Hematopoietic multipotent progenitor cell treated with erythropoietin and hydrocortisone succinate and interleukin-3 and kit ligand, for 6 days (in vitro differentiated cells): ENCODE measurements at regions not wholly inside any gene's neighbourhood (a gene's known extent, or its start where the extent isn't known, plus 50 kb on each side); places are given as distances from the start of the nearest gene placed in this dataset.
"Not testable (repeated sequence)": the region's sequence is repeated elsewhere in the genome, so short reads cannot be mapped to it uniquely, and the experiment has no call there.

Experiments used
- DNase-seq: peaks from one replicate; pipeline ENCODE4 v3.0.0-alpha.2; 2015

- DNase-seq: no peak
These were observed 1035.6 kb upstream of the MIR17HG start for GRCh38 chr13:90311929-90312328.

GRCh38 chr13:90315061-90315460, 1032.4 kb upstream of the MIR17HG start:
- DNase-seq: no peak

DNA sequence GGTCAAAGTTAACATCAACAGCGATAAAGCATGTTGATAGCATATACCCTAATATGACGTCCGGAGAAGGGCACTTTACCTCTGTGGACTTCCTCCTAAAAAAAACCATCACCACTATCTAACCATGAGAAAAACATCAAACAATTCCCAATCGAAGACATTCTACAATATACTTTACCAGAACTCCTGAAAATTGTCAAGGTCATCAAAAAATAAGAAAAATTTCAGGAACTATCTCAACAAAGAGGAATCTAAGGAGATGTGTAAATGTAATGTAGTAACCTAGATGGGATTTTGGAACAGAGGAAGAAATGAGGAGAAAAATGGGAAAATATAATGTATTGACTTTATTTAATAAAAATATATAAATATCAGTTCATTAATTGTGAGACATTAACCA, 1026.8 kb upstream of the MIR17HG start:
- DNase-seq: no peak

- DNase-seq: no peak
These were observed 1026.1 kb upstream of the MIR17HG start for GRCh38 chr13:90321281-90321931.

GRCh38 chr13:90329641-90330040, 1017.8 kb upstream of the MIR17HG start:
- no peak for DNase-seq

DNA sequence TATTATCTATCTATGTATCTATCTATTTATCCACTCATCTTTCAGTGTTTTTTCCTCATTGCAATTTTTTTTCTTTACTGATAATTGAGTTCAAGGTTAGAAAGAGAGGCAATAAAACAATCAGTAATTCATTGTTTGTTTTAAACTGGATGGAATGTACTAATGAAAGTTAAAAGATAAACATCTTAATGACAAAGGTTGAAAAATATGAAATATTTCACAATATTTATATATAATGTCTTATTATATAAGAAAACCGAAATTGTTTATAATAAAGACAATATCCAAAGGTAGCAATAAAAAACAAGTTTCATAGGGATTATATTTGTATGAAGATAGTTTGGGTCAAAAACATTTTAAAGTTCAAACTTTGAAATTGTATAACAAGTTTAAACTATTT, 1015.5 kb upstream of the MIR17HG start:
- no peak for DNase-seq

- DNase-seq: no peak
These were observed 1011.0 kb upstream of the MIR17HG start for GRCh38 chr13:90336507-90336906.

GRCh38 chr13:90341348-90341747, 1006.1 kb upstream of the MIR17HG start:
- not testable (repeated sequence) for DNase-seq

GRCh38 chr13:90348477-90349136, 998.9 kb upstream of the MIR17HG start:
- not testable (repeated sequence) for DNase-seq

DNA sequence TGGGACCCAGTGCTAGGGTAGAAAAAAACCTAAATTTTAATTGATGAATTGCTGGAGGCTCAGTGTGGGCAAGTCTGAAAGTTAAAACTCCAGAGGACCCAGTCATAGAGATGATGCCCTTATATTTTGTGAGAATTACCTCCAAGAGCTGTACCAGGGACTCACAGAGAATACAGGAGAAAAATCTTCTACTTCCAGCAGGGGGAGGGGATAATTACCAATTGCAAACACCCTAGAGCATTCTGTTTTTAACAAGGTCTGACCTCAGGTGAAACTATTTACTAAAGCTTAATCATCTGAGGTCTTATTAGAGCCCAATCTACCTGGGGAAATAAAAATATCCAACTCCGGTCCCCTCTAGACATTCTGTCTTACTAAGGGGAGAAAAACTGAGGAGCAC, 994.7 kb upstream of the MIR17HG start:
- no peak for DNase-seq

- no peak for DNase-seq
These were observed 992.2 kb upstream of the MIR17HG start for GRCh38 chr13:90355162-90355751.

- no peak for DNase-seq
These were observed 986.7 kb upstream of the MIR17HG start for GRCh38 chr13:90360785-90361184.

DNA sequence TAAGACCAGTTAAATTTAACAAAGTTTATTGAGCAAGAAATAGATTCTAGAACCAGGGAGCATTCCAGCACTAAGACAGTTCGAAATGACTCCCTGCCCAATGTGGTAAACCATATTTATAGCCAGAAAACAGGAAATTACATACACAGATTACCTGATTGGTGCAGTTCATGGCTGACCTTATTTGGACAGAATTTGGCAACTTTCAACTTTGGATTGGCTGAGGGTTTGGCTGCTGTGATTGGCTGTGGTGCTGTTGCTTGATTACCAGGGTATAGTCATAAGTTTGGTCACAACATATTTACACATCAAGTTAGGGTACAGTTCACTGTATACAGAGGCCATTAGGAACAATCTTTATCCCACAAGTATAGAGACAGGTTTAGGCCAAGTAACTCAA, 984.8 kb upstream of the MIR17HG start:
- no peak for DNase-seq

GRCh38 chr13:90365130-90365529, 982.4 kb upstream of the MIR17HG start:
- no peak for DNase-seq

- DNase-seq: no peak
These were observed 973.3 kb upstream of the MIR17HG start for GRCh38 chr13:90374168-90374567.

DNA sequence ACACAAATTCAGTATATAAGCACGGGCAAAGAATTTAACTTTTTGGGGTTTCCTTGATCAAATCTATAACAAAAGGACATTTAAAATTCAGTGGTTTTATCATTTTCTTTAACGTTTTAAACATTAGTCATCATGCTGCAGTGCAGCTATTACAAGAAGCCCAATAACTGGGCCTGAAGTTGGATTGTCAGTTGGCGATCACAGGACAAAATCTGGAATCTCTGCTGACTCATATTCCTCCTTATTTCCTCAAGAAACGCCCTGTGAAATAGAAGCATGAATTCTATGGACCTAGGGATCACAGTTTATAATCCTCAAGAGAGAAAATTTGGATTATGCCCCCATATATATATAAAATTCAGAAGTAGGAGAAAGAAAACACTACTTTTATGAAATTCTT, 971.6 kb upstream of the MIR17HG start:
- no peak for DNase-seq

DNA sequence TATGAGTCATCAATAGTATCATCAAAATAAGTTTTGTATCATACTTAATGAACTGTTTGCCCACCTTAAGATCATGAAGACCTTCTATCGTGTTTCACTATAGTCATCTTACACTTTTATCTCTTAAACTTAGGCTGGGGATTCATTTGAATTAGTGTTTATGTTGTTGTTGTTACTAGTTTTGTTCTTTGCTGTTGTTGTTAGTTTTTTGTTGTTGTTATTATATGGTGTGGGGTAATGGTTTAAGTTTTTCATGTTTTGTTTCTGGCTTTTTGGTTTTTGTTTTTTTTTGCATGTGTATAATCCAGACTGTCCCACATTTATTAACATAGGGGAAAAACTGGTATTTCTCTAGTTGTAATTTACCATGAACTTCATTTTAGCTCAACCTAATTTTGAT, 965.1 kb upstream of the MIR17HG start:
- DNase-seq: no peak

DNA sequence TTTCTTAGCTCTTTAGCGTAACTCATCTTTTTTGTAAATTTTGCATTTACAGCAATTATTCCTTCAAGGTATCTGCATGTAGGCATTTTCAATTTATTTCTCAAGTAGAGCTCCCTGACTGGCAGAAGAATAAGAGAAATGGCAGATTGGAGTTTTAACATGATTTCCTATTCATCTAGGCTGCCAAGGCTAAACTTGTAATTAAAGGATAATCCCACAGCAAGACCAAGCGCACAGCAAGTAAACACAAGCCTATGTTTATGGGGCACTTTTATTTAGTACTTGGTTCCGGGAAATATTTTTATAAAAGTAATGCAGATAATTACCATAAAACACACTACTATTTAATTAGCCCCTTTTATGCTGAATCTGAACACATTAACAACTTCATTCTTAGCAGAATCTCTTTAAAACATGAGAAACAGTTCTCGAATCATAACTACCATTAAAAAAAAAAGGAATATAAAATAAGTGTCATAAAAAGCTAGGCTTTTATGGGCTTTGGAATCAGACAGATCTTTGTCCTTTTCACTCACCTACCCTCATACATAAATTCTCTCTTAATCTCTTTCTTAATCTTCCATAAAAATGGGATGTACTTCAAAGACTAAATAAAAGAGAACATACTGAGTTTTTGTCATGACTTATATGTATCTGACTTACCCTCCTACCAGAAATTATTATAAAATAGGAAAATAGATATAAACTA, 961.6 kb upstream of the MIR17HG start:
- no peak for DNase-seq

DNA sequence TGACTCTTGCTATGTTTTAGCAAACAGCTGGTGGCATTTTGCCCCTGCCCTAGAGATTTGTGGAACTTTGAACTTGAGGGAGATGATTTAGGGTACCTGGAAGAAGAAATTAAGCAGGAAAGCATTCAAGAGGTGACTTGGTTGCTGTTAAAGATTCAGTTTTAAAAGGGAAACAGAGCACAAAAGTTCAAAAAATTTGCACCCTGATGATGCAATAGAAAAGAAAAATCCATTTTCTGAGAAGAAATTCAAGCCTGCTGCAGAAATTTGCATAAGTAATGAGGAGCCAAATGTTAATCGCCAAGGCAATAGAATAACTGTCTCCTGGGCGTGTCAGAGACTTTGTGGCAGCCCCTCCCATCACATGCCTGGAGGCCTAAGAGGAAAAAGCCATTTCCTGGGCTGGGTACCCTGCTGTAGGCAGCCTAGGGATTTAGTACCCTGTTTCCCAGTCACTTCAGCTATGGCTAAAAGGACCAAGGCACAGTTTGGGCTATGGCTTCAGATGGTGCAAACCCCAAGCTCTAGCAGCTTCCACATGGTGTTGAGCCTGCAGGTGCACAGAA, 958.5 kb upstream of the MIR17HG start:
- no peak for DNase-seq

DNA sequence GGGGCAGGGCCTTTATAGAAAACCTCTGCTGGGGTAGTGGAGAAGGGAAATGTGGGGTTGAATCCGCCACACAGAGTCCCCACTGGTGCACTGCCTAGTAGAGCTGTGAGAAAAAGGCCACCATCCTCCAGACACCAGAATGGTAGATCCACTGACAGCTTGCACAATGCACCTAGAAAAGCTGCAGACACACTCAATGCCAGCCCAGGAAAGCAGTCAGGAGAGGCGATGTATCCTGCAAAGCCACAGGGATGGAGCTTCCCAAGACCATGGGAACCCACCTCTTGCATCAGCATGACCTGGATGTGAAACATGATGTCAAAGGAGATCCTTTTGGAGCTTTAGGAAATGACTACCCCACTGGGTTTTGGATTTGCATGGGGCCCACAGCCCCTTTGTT, 958.0 kb upstream of the MIR17HG start:
- DNase-seq: no peak

GRCh38 chr13:90393408-90393807, 954.1 kb upstream of the MIR17HG start:
- no peak for DNase-seq

DNA sequence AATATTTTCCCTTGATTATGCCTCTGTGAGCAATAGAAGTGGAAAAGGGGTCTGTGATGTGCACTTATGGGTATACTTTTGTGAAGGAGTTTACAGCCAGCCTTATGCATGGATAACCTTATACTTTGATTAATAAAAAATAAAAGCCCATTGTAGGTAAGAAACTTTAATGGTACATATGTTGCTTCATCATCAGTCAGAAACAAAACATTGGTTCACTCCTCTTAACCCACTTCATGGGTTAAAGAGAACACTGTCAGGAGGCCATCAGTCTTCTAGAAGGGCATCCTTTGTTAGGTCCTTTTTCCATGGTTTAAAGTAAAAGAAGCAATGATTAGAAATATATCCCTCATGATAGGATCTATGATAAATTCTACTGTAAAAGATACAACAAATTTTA, 952.1 kb upstream of the MIR17HG start:
- no peak for DNase-seq

- DNase-seq: no peak
These were observed 951.6 kb upstream of the MIR17HG start for GRCh38 chr13:90395846-90396245.

DNA sequence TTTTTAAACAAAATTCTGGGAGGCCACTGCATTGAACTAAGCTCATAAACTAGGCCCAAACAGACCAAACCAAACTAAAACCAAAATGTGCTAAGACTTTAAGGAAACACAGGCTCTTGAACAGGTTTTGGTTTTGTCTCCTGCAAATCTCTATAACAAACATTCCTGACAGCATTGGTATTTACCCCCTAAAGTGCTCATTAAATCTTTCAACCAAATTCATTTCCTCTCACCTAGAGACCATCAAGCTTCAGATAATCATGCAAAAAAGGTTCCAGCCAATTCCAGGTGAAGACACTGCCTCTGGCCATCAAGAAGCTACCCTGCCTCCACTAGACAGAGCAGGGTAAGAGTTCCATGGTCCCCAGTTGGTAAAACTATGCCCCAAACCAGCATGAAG, 951.2 kb upstream of the MIR17HG start:
- no peak for DNase-seq
